ENCODE measurements at regions not wholly inside any gene's neighbourhood (a gene's known extent, or its start where the extent isn't known, plus 50 kb on each side); places are given as distances from the start of the nearest gene placed in this dataset.

DNA sequence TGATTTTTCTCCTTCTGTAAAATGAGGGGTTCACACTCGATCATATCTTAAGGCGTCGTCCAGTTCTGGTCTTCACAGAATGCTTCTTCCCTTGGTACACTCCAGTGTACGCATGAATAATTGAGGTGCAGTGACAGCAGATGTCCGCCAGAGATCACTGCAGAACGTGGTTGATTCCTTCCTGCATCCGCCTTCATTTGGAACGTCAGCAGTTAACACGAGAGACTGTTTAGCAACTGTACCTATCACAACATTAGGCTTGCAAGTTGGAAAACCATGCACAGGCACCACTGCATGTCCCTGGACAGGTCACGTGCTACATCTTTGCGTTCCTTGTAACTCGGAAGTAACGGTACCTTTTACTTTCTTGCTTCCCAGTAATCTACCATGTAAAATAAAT is 66.0 kb upstream of the GEMIN8 start:
- TF ChIP-seq, protein P1, sequence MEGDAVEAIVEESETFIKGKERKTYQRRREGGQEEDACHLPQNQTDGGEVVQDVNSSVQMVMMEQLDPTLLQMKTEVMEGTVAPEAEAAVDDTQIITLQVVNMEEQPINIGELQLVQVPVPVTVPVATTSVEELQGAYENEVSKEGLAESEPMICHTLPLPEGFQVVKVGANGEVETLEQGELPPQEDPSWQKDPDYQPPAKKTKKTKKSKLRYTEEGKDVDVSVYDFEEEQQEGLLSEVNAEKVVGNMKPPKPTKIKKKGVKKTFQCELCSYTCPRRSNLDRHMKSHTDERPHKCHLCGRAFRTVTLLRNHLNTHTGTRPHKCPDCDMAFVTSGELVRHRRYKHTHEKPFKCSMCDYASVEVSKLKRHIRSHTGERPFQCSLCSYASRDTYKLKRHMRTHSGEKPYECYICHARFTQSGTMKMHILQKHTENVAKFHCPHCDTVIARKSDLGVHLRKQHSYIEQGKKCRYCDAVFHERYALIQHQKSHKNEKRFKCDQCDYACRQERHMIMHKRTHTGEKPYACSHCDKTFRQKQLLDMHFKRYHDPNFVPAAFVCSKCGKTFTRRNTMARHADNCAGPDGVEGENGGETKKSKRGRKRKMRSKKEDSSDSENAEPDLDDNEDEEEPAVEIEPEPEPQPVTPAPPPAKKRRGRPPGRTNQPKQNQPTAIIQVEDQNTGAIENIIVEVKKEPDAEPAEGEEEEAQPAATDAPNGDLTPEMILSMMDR (optimal IDR thresholded peaks at IDR 0.05 in 1 of 3, IDR thresholded peaks at IDR 0.05 in 1 of 3, conservative IDR thresholded peaks at IDR 0.05 in 1 of 3; ENCODE audit: extremely low read depth in 1 of 3, insufficient read depth in 2 of 3, low read length in 3 of 3): peak; percentile 70 to 93 (median 80)
- no peak for TF ChIP-seq EZH2 (IDR thresholded peaks at IDR 0.05; ENCODE audit: low read length)
